A673 (cell line): ENCODE measurements at regions not wholly inside any gene's neighbourhood (a gene's known extent, or its start where the extent isn't known, plus 50 kb on each side); places are given as distances from the start of the nearest gene placed in this dataset.

Experiments used
- BruUV-seq: library from RNA; stranded (reverse); fragments of 400-500 nt; replicated peaks from 2 replicates; lab custom pipeline; 2021; lab: Mats Ljungman, UMichigan
- CTCF ChIA-PET: fragments of 300-600 bp; sonication (Branson Sonifier 250); formaldehyde crosslinking; loops from one replicate; lab custom pipeline; 2022; ENCODE audit warnings: antibody characterized with exemption; lab: Charles Lee
- POLR2A ChIA-PET: fragments of 300-600 bp; sonication (Branson Sonifier 250); formaldehyde crosslinking; loops from one replicate; lab custom pipeline; 2022; ENCODE audit warnings: antibody characterized with exemption; ENCODE audit not compliant: low non-redundant PET; lab: Charles Lee
- DNase-seq: peaks from one replicate; pipeline ENCODE4 v3.0.0-alpha.2; 2015; ENCODE audit warnings: low spot score
- H3K27ac ChIP-seq: fragments of 200-600 bp; sonication (generic); 2 replicates; pipeline ENCODE4 v1.5.1; 2016; ENCODE audit warnings: mixed run types, low read depth, mild to moderate bottlenecking, mixed read lengths, antibody characterized with exemption, low read length; ENCODE audit not compliant: poor library complexity, severe bottlenecking
- H3K27me3 ChIP-seq: fragments of 200-600 bp; sonication (generic); replicated peaks from 2 replicates; pipeline ENCODE4 v1.6.1; 2017; ENCODE audit warnings: mixed run types, low read depth, mild to moderate bottlenecking, mixed read lengths, antibody characterized with exemption, low read length; ENCODE audit not compliant: insufficient read depth, poor library complexity
- H3K36me3 ChIP-seq: fragments of 200-600 bp; sonication (generic); 2 replicates; pipeline ENCODE4 v1.6.1; 2016; ENCODE audit warnings: mixed run types, mild to moderate bottlenecking, mixed read lengths, antibody characterized with exemption, low read length; ENCODE audit not compliant: insufficient read depth, poor library complexity, severe bottlenecking
- H3K4me1 ChIP-seq: fragments of 200-600 bp; sonication (generic); 2 replicates; pipeline ENCODE4 v1.6.1; 2017; ENCODE audit warnings: mixed run types, mild to moderate bottlenecking, mixed read lengths, antibody characterized with exemption, low read length; ENCODE audit not compliant: insufficient read depth, poor library complexity, severe bottlenecking
- H3K4me3 ChIP-seq: fragments of 200-600 bp; sonication (generic); 2 replicates; pipeline ENCODE4 v1.5.1; 2016; ENCODE audit warnings: low read depth, mixed run types, mild to moderate bottlenecking, mixed read lengths, low read length; ENCODE audit not compliant: poor library complexity, severe bottlenecking
- H3K9me3 ChIP-seq: fragments of 200-600 bp; sonication (generic); 2 replicates; pipeline ENCODE4 v1.6.1; 2016; ENCODE audit warnings: mixed run types, low read depth, mild to moderate bottlenecking, mixed read lengths, antibody characterized with exemption, low read length; ENCODE audit not compliant: poor library complexity, severe bottlenecking
- EZH2 ChIP-seq: fragments of 200-600 bp; sonication (generic); IDR thresholded peaks from 2 replicates; pipeline ENCODE4 v1.6.1; 2017; ENCODE audit warnings: borderline replicate concordance, low read depth, mild to moderate bottlenecking, mixed read lengths, antibody characterized with exemption, low read length; ENCODE audit not compliant: poor library complexity, severe bottlenecking
- intact Hi-C: fragments of 100-400 bp; cut with micrococcal nuclease; formaldehyde crosslinking; loops from one replicate; pipeline ENCODE4 v1.10.0; 2022; ENCODE audit not compliant: unreplicated experiment
- TF ChIP-seq, protein P1 (sequence below): fragments of 300-800, 200-600 bp; sonication (generic); conservative IDR thresholded peaks from 2 replicates; pipeline ENCODE4 v1.5.1; 2017; ENCODE audit warnings: low read depth, mild to moderate bottlenecking, antibody characterized with exemption, low read length, moderate library complexity, mixed read lengths

DNA sequence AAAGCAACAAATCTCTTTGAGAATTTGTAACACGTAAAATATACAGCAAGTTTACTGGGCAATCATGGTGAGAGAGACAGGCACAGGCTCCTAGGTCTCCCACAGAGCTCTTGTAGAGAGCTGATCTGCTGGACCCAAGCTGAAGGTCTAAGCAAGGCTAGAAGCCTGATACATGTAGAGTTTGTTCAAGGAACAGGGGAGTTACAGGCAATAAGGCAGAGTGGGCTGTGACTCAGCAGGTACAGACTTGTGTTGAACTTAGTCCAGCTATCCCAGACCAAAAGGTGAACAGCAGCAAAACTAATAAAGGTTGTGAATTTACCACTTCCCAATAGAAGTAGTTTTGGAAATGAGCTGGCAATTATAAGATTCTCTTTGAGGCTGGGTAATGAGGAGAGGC lies 273.6 kb downstream of the GRIN2B start:
- TF ChIP-seq EZH2 = no peak
- TF ChIP-seq, protein P1, sequence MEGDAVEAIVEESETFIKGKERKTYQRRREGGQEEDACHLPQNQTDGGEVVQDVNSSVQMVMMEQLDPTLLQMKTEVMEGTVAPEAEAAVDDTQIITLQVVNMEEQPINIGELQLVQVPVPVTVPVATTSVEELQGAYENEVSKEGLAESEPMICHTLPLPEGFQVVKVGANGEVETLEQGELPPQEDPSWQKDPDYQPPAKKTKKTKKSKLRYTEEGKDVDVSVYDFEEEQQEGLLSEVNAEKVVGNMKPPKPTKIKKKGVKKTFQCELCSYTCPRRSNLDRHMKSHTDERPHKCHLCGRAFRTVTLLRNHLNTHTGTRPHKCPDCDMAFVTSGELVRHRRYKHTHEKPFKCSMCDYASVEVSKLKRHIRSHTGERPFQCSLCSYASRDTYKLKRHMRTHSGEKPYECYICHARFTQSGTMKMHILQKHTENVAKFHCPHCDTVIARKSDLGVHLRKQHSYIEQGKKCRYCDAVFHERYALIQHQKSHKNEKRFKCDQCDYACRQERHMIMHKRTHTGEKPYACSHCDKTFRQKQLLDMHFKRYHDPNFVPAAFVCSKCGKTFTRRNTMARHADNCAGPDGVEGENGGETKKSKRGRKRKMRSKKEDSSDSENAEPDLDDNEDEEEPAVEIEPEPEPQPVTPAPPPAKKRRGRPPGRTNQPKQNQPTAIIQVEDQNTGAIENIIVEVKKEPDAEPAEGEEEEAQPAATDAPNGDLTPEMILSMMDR = no peak
- H3K4me1 ChIP-seq = no peaks in the 10 kb centered on the region
- peaks cover 41% of the 10 kb centered on the region for H3K27me3 ChIP-seq
- intact Hi-C loops = no loop called here
- H3K4me3 ChIP-seq = no peak overlapping the region
- no TSS peak for BruUV-seq
- POLR2A ChIA-PET = no interaction called here
- CTCF ChIA-PET = no interaction called here
- no peaks in the 10 kb centered on the region for H3K36me3 ChIP-seq
- no peak for DNase-seq
- no peaks in the 10 kb centered on the region for H3K9me3 ChIP-seq
- H3K27ac ChIP-seq = no peak overlapping the region

DNA sequence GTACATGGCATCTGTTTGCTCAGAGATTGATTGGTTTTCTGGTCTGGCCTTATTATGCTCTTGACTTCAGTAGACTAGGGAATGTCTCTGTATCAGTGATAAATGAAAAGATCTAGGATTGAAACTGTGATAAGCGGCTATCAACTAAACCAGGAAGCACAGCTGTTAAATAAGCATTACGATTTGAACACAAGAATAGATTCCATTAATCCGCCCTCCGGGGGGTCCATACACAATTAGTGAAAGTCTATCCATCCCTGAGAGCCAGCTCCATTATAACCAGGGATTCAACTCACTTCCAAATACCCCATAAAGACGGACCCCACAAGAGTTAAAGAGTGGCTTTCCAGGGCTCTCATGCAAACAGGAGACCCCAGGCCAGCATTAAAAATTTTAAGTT lies 279.0 kb downstream of the GRIN2B start:
- ChIA-PET CTCF (no interaction called here), POLR2A (no interaction called here)
- H3K27me3 ChIP-seq = peaks cover 43% of the 10 kb centered on the region
- no peaks in the 10 kb centered on the region for H3K9me3 ChIP-seq
- no peak overlapping the region for H3K27ac ChIP-seq
- DNase-seq = peak; percentile 60
- BruUV-seq = no TSS peak
- H3K36me3 ChIP-seq = no peaks in the 10 kb centered on the region
- TF ChIP-seq EZH2 = no peak
- TF ChIP-seq, protein P1 = no peak
- H3K4me3 ChIP-seq = no peak overlapping the region
- intact Hi-C loops = no loop called here
- H3K4me1 ChIP-seq = no peaks in the 10 kb centered on the region

DNA sequence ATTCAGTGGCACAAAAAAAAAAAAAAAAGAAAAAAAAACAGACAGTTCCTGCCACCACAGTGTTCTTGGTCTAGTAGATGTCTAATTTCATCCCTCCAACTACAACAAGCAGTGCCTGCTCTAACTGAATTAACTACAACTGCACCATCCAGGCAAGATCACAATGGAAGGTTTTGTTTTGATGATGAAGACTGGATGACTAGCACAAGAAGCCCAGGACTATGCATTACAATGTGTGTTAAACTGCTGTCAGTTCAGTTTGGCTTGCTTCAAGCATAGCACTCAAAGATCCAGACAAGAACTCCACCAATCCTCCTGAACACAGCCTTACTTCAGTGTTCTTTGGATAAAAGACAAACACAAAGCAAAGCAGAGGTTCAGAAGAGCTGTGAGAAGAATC lies 279.9 kb downstream of the GRIN2B start:
- CTCF ChIA-PET = no interaction called here
- H3K4me3 ChIP-seq = no peak overlapping the region
- H3K36me3 ChIP-seq = no peaks in the 10 kb centered on the region
- POLR2A ChIA-PET = no interaction called here
- H3K9me3 ChIP-seq = no peaks in the 10 kb centered on the region
- peaks cover 40% of the 10 kb centered on the region for H3K27me3 ChIP-seq
- BruUV-seq = no TSS peak
- TF ChIP-seq EZH2 = no peak
- TF ChIP-seq, protein P1 = no peak
- no peak overlapping the region for H3K27ac ChIP-seq
- DNase-seq = no peak
- no peaks in the 10 kb centered on the region for H3K4me1 ChIP-seq
- intact Hi-C loops = no loop called here
